ENCODE measurements at regions not wholly inside any gene's neighbourhood (a gene's known extent, or its start where the extent isn't known, plus 50 kb on each side); places are given as distances from the start of the nearest gene placed in this dataset.

GRCh38 chr18:43952398-43952797 lies 675.1 kb upstream of the SYT4 start:
- H2BK5ac ChIP-seq (ENCODE audit: low read depth, low read length, poor library complexity, severe bottlenecking), result no peak overlapping the region
- H3K9me3 ChIP-seq (ENCODE audit: control insufficient read depth, low read length), result peaks cover 17% of the 10 kb centered on the region
- no peak overlapping the region for H2BK15ac ChIP-seq (ENCODE audit: low read depth, poor library complexity, severe bottlenecking)
- no peak overlapping the region for H2AFZ ChIP-seq (ENCODE audit: low read depth, low read length)
- H3K18ac ChIP-seq (ENCODE audit: low read depth in 1 of 2, low read length in 2 of 2), result no peak overlapping the region
- H3K4me2 ChIP-seq (ENCODE audit: low read length, poor library complexity, severe bottlenecking), result no peak overlapping the region
- H2AK5ac ChIP-seq (ENCODE audit: low read length, severe bottlenecking), result no peak overlapping the region
- no peaks in the 10 kb centered on the region for H3K79me1 ChIP-seq (replicated peaks; ENCODE audit: low read length, poor library complexity, severe bottlenecking)
- H2BK12ac ChIP-seq (ENCODE audit: low read length in 2 of 2), result no peak overlapping the region
- H3K4me1 ChIP-seq (ENCODE audit: control insufficient read depth, insufficient read depth, low read depth, low read length), result no peaks in the 10 kb centered on the region
- H3K27ac ChIP-seq (ENCODE audit: low read length, poor library complexity, severe bottlenecking), result no peak overlapping the region
- peaks cover 0 to 17% of the 10 kb centered on the region in 2 experiments for H3K36me3 ChIP-seq (ENCODE audit: control insufficient read depth in 1 of 2, insufficient read depth in 2 of 2, low read depth in 1 of 2, low read length in 2 of 2)
- no peak overlapping the region for H2BK120ac ChIP-seq (ENCODE audit: low read depth, low read length)
- H3K4ac ChIP-seq (ENCODE audit: low read depth in 1 of 2, low read length in 2 of 2), result no peak overlapping the region
- no peak overlapping the region for H4K8ac ChIP-seq (ENCODE audit: low read length)
- no peak overlapping the region for H4K91ac ChIP-seq (ENCODE audit: low read length)
- DNase-seq, result no peak
- no peak overlapping the region for H3K14ac ChIP-seq (ENCODE audit: low read length in 2 of 2)
- H3K4me3 ChIP-seq (ENCODE audit: insufficient read depth in 1 of 2, low read depth in 1 of 2, low read length in 2 of 2), result no peak overlapping the region
- H3K27me3 ChIP-seq (ENCODE audit: control insufficient read depth in 1 of 2, insufficient read depth in 1 of 2, low read length in 2 of 2), result no peaks in the 10 kb centered on the region
- no peak overlapping the region for H3K23ac ChIP-seq (ENCODE audit: low read length in 2 of 2)
- WGBS, result 98% methylated on average over 3 of the region's 3 CpGs
- H3K9ac ChIP-seq (ENCODE audit: low read length), result no peak overlapping the region

- Histone ChIP-seq H4K91ac (ENCODE audit: low read length) (no peak overlapping the region), H2AFZ (ENCODE audit: low read depth, low read length) (no peak overlapping the region)
- 100% methylated on average over 1 of the region's 3 CpGs for WGBS
These were observed 684.4 kb upstream of the SYT4 start for GRCh38 chr18:43961722-43962121.

GRCh38 chr18:43964666-43965065 lies 687.4 kb upstream of the SYT4 start:
- no peak overlapping the region for H3K9ac ChIP-seq (ENCODE audit: low read length)
- no peak overlapping the region for H3K4ac ChIP-seq (ENCODE audit: low read depth in 1 of 2, low read length in 2 of 2)
- no peak overlapping the region for H3K4me3 ChIP-seq (ENCODE audit: insufficient read depth in 1 of 2, low read depth in 1 of 2, low read length in 2 of 2)
- H2AFZ ChIP-seq (ENCODE audit: low read depth, low read length), result no peak overlapping the region
- H4K8ac ChIP-seq (ENCODE audit: low read length), result no peak overlapping the region
- no peak overlapping the region for H4K91ac ChIP-seq (ENCODE audit: low read length)
- H2AK5ac ChIP-seq (ENCODE audit: low read length, severe bottlenecking), result no peak overlapping the region
- H3K4me2 ChIP-seq (ENCODE audit: low read length, poor library complexity, severe bottlenecking), result no peak overlapping the region
- no peak overlapping the region for H2BK5ac ChIP-seq (ENCODE audit: low read depth, low read length, poor library complexity, severe bottlenecking)
- H3K9me3 ChIP-seq (ENCODE audit: control insufficient read depth, low read length), result no peaks in the 10 kb centered on the region
- no peak overlapping the region for H2BK15ac ChIP-seq (ENCODE audit: low read depth, poor library complexity, severe bottlenecking)
- no peak overlapping the region for H3K23ac ChIP-seq (ENCODE audit: low read length in 2 of 2)
- no peak overlapping the region for H3K18ac ChIP-seq (ENCODE audit: low read depth in 1 of 2, low read length in 2 of 2)
- H3K27ac ChIP-seq (ENCODE audit: low read length, poor library complexity, severe bottlenecking), result no peak overlapping the region
- no peaks in the 10 kb centered on the region for H3K79me1 ChIP-seq (replicated peaks; ENCODE audit: low read length, poor library complexity, severe bottlenecking)
- WGBS, result no CpG with 5 or more reads among the region's 1 CpG
- no peak overlapping the region for H2BK120ac ChIP-seq (ENCODE audit: low read depth, low read length)
- H3K36me3 ChIP-seq (ENCODE audit: control insufficient read depth in 1 of 2, insufficient read depth in 2 of 2, low read depth in 1 of 2, low read length in 2 of 2), result no peaks in the 10 kb centered on the region
- H3K4me1 ChIP-seq (ENCODE audit: control insufficient read depth, insufficient read depth, low read depth, low read length), result no peaks in the 10 kb centered on the region
- no peaks in the 10 kb centered on the region for H3K27me3 ChIP-seq (ENCODE audit: control insufficient read depth in 1 of 2, insufficient read depth in 1 of 2, low read length in 2 of 2)
- H3K14ac ChIP-seq (ENCODE audit: low read length in 2 of 2), result no peak overlapping the region
- no peak overlapping the region for H2BK12ac ChIP-seq (ENCODE audit: low read length in 2 of 2)
- DNase-seq, result no peak

More at GRCh38 chr18:43961722-43962121, 684.4 kb upstream of the SYT4 start:
- Histone ChIP-seq H4K8ac (ENCODE audit: low read length) (no peak overlapping the region), H2BK5ac (ENCODE audit: low read depth, low read length, poor library complexity, severe bottlenecking) (no peak overlapping the region), H2BK15ac (ENCODE audit: low read depth, poor library complexity, severe bottlenecking) (no peak overlapping the region), H3K4me2 (ENCODE audit: low read length, poor library complexity, severe bottlenecking) (no peak overlapping the region), H3K18ac (ENCODE audit: low read depth in 1 of 2, low read length in 2 of 2) (no peak overlapping the region), H3K27me3 (ENCODE audit: control insufficient read depth in 1 of 2, insufficient read depth in 1 of 2, low read length in 2 of 2) (no peaks in the 10 kb centered on the region), H3K9me3 (ENCODE audit: control insufficient read depth, low read length) (no peaks in the 10 kb centered on the region), H3K4me1 (ENCODE audit: control insufficient read depth, insufficient read depth, low read depth, low read length) (no peaks in the 10 kb centered on the region), H3K9ac (ENCODE audit: low read length) (no peak overlapping the region), H3K27ac (ENCODE audit: low read length, poor library complexity, severe bottlenecking) (no peak overlapping the region), H3K4me3 (ENCODE audit: insufficient read depth in 1 of 2, low read depth in 1 of 2, low read length in 2 of 2) (no peak overlapping the region), H3K79me1 (replicated peaks; ENCODE audit: low read length, poor library complexity, severe bottlenecking) (no peaks in the 10 kb centered on the region), H3K23ac (ENCODE audit: low read length in 2 of 2) (no peak overlapping the region), H3K14ac (ENCODE audit: low read length in 2 of 2) (no peak overlapping the region), H2AK5ac (ENCODE audit: low read length, severe bottlenecking) (no peak overlapping the region), H2BK120ac (ENCODE audit: low read depth, low read length) (no peak overlapping the region), H2BK12ac (ENCODE audit: low read length in 2 of 2) (no peak overlapping the region), H3K4ac (ENCODE audit: low read depth in 1 of 2, low read length in 2 of 2) (no peak overlapping the region), H3K36me3 (ENCODE audit: control insufficient read depth in 1 of 2, insufficient read depth in 2 of 2, low read depth in 1 of 2, low read length in 2 of 2) (no peaks in the 10 kb centered on the region)
- DNase-seq, result no peak

- Histone ChIP-seq H3K9me3 (ENCODE audit: control insufficient read depth, low read length) (no peaks in the 10 kb centered on the region), H2BK5ac (ENCODE audit: low read depth, low read length, poor library complexity, severe bottlenecking) (no peak overlapping the region), H3K18ac (ENCODE audit: low read depth in 1 of 2, low read length in 2 of 2) (no peak overlapping the region), H3K14ac (ENCODE audit: low read length in 2 of 2) (no peak overlapping the region), H3K9ac (ENCODE audit: low read length) (no peak overlapping the region), H4K8ac (ENCODE audit: low read length) (no peak overlapping the region), H4K91ac (ENCODE audit: low read length) (no peak overlapping the region), H2BK12ac (ENCODE audit: low read length in 2 of 2) (no peak overlapping the region), H2BK15ac (ENCODE audit: low read depth, poor library complexity, severe bottlenecking) (no peak overlapping the region), H2AK5ac (ENCODE audit: low read length, severe bottlenecking) (no peak overlapping the region), H3K4me3 (ENCODE audit: insufficient read depth in 1 of 2, low read depth in 1 of 2, low read length in 2 of 2) (no peak overlapping the region), H3K27me3 (ENCODE audit: control insufficient read depth in 1 of 2, insufficient read depth in 1 of 2, low read length in 2 of 2) (no peaks in the 10 kb centered on the region), H3K79me1 (replicated peaks; ENCODE audit: low read length, poor library complexity, severe bottlenecking) (no peaks in the 10 kb centered on the region), H3K23ac (ENCODE audit: low read length in 2 of 2) (no peak overlapping the region), H3K4ac (ENCODE audit: low read depth in 1 of 2, low read length in 2 of 2) (no peak overlapping the region), H3K27ac (ENCODE audit: low read length, poor library complexity, severe bottlenecking) (no peak overlapping the region), H3K4me1 (ENCODE audit: control insufficient read depth, insufficient read depth, low read depth, low read length) (no peaks in the 10 kb centered on the region), H3K4me2 (ENCODE audit: low read length, poor library complexity, severe bottlenecking) (no peak overlapping the region), H3K36me3 (ENCODE audit: control insufficient read depth in 1 of 2, insufficient read depth in 2 of 2, low read depth in 1 of 2, low read length in 2 of 2) (no peaks in the 10 kb centered on the region), H2BK120ac (ENCODE audit: low read depth, low read length) (no peak overlapping the region), H2AFZ (ENCODE audit: low read depth, low read length) (no peak overlapping the region)
- 74% methylated on average over 3 of the region's 4 CpGs for WGBS
- DNase-seq, result peak; percentile 69
These were observed 688.4 kb upstream of the SYT4 start for GRCh38 chr18:43965691-43966090.
